ENCODE measurements at regions not wholly inside any gene's neighbourhood (a gene's known extent, or its start where the extent isn't known, plus 50 kb on each side); places are given as distances from the start of the nearest gene placed in this dataset.

DNA sequence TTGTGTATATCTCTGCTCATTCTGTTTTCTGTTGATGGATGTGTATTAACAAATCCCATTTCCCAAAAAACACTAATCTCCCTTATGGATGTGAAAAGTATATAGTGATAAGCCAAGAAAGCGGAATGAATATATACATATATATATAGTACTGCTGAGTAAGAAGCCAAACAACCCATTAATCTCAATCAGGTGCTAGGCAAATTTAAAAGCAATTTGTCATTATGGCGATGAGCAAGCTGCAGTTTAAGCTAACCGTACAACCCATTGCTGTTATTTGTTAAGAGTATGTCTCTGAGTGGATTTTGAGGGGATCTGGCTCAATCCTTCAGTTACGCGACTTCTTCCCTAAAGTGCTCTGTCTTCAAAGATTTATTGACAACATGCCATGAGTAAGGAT is 640.4 kb upstream of the ARRDC3 start (continued):
- TF ChIP-seq, protein P1, sequence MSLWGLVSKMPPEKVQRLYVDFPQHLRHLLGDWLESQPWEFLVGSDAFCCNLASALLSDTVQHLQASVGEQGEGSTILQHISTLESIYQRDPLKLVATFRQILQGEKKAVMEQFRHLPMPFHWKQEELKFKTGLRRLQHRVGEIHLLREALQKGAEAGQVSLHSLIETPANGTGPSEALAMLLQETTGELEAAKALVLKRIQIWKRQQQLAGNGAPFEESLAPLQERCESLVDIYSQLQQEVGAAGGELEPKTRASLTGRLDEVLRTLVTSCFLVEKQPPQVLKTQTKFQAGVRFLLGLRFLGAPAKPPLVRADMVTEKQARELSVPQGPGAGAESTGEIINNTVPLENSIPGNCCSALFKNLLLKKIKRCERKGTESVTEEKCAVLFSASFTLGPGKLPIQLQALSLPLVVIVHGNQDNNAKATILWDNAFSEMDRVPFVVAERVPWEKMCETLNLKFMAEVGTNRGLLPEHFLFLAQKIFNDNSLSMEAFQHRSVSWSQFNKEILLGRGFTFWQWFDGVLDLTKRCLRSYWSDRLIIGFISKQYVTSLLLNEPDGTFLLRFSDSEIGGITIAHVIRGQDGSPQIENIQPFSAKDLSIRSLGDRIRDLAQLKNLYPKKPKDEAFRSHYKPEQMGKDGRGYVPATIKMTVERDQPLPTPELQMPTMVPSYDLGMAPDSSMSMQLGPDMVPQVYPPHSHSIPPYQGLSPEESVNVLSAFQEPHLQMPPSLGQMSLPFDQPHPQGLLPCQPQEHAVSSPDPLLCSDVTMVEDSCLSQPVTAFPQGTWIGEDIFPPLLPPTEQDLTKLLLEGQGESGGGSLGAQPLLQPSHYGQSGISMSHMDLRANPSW (CRISPR knock-in tag; conservative IDR thresholded peaks at IDR 0.05; ENCODE audit: low read depth), result no peak

DNA sequence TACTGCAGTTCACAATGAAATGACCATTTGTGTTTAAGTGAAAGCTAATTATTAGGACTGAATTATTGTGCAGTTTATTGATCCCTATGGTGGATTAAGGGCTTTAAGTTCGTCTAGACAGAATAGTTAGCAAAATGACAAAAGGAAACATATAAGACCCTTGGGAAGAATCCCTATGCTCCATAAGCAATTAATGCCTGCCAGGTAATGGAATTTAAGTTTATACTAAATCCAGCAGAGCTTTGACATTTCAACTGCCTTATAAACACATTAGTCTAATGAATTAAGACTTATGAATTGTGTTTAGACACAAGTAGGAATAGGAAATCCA is 640.0 kb upstream of the ARRDC3 start:
- ATAC-seq (no peak), DNase-seq (ENCODE audit: low spot score) (no peak)
- Mint-ChIP-seq H3K27ac (no peak overlapping the region), H3K4me3 (no peak overlapping the region), H3K9me3 (no peaks in the 10 kb centered on the region), H3K4me1 (peaks cover under 1% of the 10 kb centered on the region), H3K27me3 (ENCODE audit: low read depth) (no peaks in the 10 kb centered on the region), H3K36me3 (no peaks in the 10 kb centered on the region)
- no peak for TF ChIP-seq ATF1 (CRISPR knock-in tag; IDR thresholded peaks at IDR 0.05)
- no peak for TF ChIP-seq ZNF396 (CRISPR knock-in tag; IDR thresholded peaks at IDR 0.05; ENCODE audit: borderline replicate concordance)
- no peak for TF ChIP-seq ETV6 (CRISPR knock-in tag; IDR thresholded peaks at IDR 0.05)
- TF ChIP-seq SOX15 (CRISPR knock-in tag; IDR thresholded peaks at IDR 0.05), result no peak
- no peak for TF ChIP-seq ZNF671 (CRISPR knock-in tag; IDR thresholded peaks at IDR 0.05)
- ChIA-PET CTCF (no interaction called here), POLR2A (no interaction called here)

DNA sequence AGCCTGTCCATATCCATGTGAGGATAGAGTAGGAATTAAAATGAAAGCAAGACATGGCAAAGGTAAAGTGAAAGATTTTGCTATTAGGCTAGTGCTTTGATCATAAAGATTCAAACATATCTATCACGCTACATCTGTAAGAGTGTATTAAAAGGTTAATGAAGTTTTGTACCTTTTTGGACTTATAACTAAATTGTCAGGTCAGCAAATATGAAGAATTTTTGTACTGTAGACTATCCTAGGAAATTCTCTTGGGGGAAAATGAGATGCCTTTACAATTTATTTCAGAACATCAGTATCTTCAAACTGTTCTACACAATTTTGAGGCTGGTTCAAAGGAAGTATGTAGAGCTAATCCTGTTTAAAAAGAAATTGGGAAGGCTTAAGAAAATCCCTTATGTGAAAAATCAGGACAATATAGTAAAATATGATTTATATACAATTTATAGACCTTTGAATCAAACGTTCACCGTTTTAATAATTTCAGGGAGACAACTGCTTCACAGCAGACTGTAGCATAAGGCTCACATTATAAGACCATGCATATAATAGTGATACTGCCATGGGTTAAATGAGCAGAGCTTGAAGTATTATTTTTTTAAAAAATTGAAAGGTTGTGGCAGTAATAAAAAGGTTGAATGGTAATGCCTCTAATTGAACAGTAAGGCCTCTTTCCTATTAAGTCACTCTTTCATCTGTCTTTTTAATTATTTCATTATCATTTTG is 639.5 kb upstream of the ARRDC3 start:
- H3K36me3 Mint-ChIP-seq, result no peaks in the 10 kb centered on the region
- H3K4me1 Mint-ChIP-seq, result peaks cover 6% of the 10 kb centered on the region
- no peak overlapping the region for H3K4me3 Mint-ChIP-seq
- no peaks in the 10 kb centered on the region for H3K9me3 Mint-ChIP-seq
- CTCF ChIA-PET, result no interaction called here
- ATAC-seq (no peak), DNase-seq (ENCODE audit: low spot score) (no peak)
- no peaks in the 10 kb centered on the region for H3K27me3 Mint-ChIP-seq (ENCODE audit: low read depth)
- POLR2A ChIA-PET, result interaction anchor here (0.6 kb wide), 1 partner anchor 286 kb away, joined by 3 read pairs; no protein-coding TSS in a partner anchor
- H3K27ac Mint-ChIP-seq, result no peak overlapping the region
- TF ChIP-seq SP1 (CRISPR knock-in tag; conservative IDR thresholded peaks at IDR 0.05), result no peak
- TF ChIP-seq, protein P2, sequence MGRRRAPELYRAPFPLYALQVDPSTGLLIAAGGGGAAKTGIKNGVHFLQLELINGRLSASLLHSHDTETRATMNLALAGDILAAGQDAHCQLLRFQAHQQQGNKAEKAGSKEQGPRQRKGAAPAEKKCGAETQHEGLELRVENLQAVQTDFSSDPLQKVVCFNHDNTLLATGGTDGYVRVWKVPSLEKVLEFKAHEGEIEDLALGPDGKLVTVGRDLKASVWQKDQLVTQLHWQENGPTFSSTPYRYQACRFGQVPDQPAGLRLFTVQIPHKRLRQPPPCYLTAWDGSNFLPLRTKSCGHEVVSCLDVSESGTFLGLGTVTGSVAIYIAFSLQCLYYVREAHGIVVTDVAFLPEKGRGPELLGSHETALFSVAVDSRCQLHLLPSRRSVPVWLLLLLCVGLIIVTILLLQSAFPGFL (CRISPR knock-in tag; IDR thresholded peaks at IDR 0.05; ENCODE audit: borderline replicate concordance), result no peak
- TF ChIP-seq, protein P3, sequence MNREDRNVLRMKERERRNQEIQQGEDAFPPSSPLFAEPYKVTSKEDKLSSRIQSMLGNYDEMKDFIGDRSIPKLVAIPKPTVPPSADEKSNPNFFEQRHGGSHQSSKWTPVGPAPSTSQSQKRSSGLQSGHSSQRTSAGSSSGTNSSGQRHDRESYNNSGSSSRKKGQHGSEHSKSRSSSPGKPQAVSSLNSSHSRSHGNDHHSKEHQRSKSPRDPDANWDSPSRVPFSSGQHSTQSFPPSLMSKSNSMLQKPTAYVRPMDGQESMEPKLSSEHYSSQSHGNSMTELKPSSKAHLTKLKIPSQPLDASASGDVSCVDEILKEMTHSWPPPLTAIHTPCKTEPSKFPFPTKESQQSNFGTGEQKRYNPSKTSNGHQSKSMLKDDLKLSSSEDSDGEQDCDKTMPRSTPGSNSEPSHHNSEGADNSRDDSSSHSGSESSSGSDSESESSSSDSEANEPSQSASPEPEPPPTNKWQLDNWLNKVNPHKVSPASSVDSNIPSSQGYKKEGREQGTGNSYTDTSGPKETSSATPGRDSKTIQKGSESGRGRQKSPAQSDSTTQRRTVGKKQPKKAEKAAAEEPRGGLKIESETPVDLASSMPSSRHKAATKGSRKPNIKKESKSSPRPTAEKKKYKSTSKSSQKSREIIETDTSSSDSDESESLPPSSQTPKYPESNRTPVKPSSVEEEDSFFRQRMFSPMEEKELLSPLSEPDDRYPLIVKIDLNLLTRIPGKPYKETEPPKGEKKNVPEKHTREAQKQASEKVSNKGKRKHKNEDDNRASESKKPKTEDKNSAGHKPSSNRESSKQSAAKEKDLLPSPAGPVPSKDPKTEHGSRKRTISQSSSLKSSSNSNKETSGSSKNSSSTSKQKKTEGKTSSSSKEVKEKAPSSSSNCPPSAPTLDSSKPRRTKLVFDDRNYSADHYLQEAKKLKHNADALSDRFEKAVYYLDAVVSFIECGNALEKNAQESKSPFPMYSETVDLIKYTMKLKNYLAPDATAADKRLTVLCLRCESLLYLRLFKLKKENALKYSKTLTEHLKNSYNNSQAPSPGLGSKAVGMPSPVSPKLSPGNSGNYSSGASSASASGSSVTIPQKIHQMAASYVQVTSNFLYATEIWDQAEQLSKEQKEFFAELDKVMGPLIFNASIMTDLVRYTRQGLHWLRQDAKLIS (CRISPR knock-in tag; IDR thresholded peaks at IDR 0.05; ENCODE audit: borderline replicate concordance), result no peak
- TF ChIP-seq, protein P4, sequence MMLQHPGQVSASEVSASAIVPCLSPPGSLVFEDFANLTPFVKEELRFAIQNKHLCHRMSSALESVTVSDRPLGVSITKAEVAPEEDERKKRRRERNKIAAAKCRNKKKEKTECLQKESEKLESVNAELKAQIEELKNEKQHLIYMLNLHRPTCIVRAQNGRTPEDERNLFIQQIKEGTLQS (CRISPR knock-in tag; conservative IDR thresholded peaks at IDR 0.05), result no peak
- TF ChIP-seq NR3C1 (CRISPR knock-in tag; conservative IDR thresholded peaks at IDR 0.05; ENCODE audit: low read depth), result no peak
- TF ChIP-seq, protein P5, sequence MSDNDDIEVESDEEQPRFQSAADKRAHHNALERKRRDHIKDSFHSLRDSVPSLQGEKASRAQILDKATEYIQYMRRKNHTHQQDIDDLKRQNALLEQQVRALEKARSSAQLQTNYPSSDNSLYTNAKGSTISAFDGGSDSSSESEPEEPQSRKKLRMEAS (CRISPR knock-in tag; IDR thresholded peaks at IDR 0.05), result no peak
- TF ChIP-seq, protein P1 (CRISPR knock-in tag; conservative IDR thresholded peaks at IDR 0.05; ENCODE audit: low read depth), result no peak
